Muscle layer of duodenum (tissue), 2 donors: ENCODE measurements at regions not wholly inside any gene's neighbourhood (a gene's known extent, or its start where the extent isn't known, plus 50 kb on each side); places are given as distances from the start of the nearest gene placed in this dataset.
"Not testable (repeated sequence)": the region's sequence is repeated elsewhere in the genome, so short reads cannot be mapped to it uniquely, and the experiment has no call there.

Experiments
- H3K27ac ChIP-seq: one replicate; pipeline ENCODE4 v1.7.0; 2013; ENCODE audit warnings: mild to moderate bottlenecking, low read length
- H3K27me3 ChIP-seq: one replicate; pipeline ENCODE4 v1.7.0; 2013; ENCODE audit warnings: low read depth, mild to moderate bottlenecking, control low read depth, low read length
- H3K36me3 ChIP-seq, 2 donors: one replicate each; pipeline ENCODE4 v1.7.0; 2013; ENCODE audit warnings: low read length in 2 of 2, control low read depth in 1 of 2, mild to moderate bottlenecking in 1 of 2; ENCODE audit not compliant: insufficient read depth in 2 of 2, control insufficient read depth in 1 of 2
- H3K4me1 ChIP-seq, 2 donors: one replicate each; pipeline ENCODE4 v1.7.0; 2013; ENCODE audit warnings: low read length in 2 of 2, mild to moderate bottlenecking in 2 of 2, control low read depth in 1 of 2, moderate library complexity in 1 of 2; ENCODE audit not compliant: insufficient read depth in 2 of 2, control insufficient read depth in 1 of 2
- H3K4me3 ChIP-seq, 2 donors: one replicate each; pipeline ENCODE4 v1.7.0; 2013; ENCODE audit warnings: low read length in 2 of 2, low read depth in 1 of 2, mild to moderate bottlenecking in 1 of 2
- H3K9me3 ChIP-seq, 2 donors: one replicate each; pipeline ENCODE4 v1.7.0; 2013; ENCODE audit warnings: low read length in 2 of 2, control low read depth in 1 of 2, mild to moderate bottlenecking in 1 of 2; ENCODE audit not compliant: control insufficient read depth in 1 of 2
- donor health status: healthy.

- Histone ChIP-seq H3K27me3 (no peaks in the 10 kb centered on the region), H3K27ac (no peak overlapping the region), H3K36me3 (no peaks in the 10 kb centered on the region), H3K9me3 (no peaks in the 10 kb centered on the region), H3K4me3 (no peak overlapping the region), H3K4me1 (no peaks in the 10 kb centered on the region)
These were observed 295.9 kb upstream of the TNC start for GRCh38 chr9:115413766-115414382.

GRCh38 chr9:115414561-115414960 lies 296.6 kb upstream of the TNC start:
- Histone ChIP-seq H3K4me1 (no peaks in the 10 kb centered on the region), H3K27ac (no peak overlapping the region), H3K4me3 (no peak overlapping the region), H3K9me3 (no peaks in the 10 kb centered on the region), H3K36me3 (no peaks in the 10 kb centered on the region), H3K27me3 (no peaks in the 10 kb centered on the region)

DNA sequence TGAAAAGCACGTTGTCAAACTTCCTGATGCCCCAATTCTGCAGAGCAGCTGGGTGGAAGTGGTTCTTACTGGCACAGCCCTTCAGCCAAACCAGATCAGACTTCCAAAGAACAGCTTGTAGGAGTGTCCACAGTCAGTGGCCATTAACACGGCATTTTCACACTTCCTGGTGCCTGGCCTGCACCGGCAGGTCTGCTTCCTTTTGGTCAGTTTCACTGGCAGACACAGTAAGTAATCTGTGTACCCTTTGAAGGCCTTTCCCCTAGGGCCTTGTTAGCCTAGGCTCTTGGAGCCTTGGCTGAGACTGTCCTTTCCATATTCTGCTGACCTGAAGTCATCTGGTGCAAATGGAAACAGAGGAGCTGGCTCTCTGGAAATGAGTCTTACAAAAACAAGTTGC lies 297.5 kb upstream of the TNC start:
- Histone ChIP-seq H3K36me3 (no peaks in the 10 kb centered on the region), H3K27ac (no peak overlapping the region), H3K9me3 (peaks cover 0 to 2% of the 10 kb centered on the region in 2 donors), H3K4me3 (no peak overlapping the region), H3K4me1 (no peaks in the 10 kb centered on the region), H3K27me3 (no peaks in the 10 kb centered on the region)

DNA sequence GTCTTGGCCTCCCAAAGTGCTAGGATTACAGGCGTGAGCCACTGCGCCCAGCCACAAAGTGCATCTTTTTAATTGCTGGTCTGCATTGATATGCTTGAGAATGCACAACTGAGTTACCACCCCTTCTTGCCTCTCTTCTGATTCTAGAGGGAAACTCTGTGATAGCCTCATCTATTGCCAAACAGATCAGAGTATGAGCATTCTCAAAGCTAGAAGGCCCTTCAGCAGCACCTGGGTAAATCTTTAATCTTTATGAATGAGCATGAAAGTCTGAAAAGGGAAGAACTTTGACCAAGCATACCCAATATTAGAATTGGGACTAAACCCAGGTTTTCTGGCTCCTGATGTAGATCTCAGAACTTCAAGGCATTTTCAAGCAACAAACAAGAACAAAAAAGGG lies 298.3 kb upstream of the TNC start:
- H3K27ac ChIP-seq: no peak overlapping the region
- no peaks in the 10 kb centered on the region for H3K27me3 ChIP-seq
- H3K36me3 ChIP-seq: no peaks in the 10 kb centered on the region
- H3K9me3 ChIP-seq: peaks cover 4 to 6% of the 10 kb centered on the region in 2 donors
- no peaks in the 10 kb centered on the region for H3K4me1 ChIP-seq
- no peak overlapping the region for H3K4me3 ChIP-seq

- not testable (repeated sequence) for H3K9me3 ChIP-seq, H3K4me3 ChIP-seq, H3K36me3 ChIP-seq, H3K4me1 ChIP-seq, H3K27me3 ChIP-seq, H3K27ac ChIP-seq
These were observed 300.2 kb upstream of the TNC start for GRCh38 chr9:115418181-115418580.

DNA sequence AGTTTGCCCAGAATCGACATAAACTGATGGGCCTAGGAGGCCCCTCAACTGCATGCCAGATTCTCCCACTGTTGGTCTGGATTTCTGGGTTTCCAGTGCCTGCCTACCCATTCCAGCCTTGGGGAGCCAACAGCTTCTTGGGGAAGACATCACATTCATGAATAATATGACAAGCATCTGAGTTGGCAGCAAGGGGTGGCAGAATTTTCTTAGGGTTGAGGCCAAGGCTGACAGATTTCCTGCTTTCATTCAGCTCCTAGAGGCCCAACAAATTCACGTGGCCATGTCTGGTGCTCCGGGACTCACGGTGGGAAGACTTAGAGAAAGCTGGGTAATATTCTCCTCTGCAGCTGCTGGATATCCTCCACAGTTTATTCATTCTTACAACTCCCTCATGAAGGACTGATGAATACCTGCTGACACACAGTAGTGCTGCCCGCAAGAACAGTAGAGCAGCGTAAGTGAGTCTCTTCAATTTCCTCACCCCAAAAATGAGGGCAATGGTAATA lies 305.0 kb upstream of the TNC start:
- no peak overlapping the region for H3K27ac ChIP-seq
- H3K4me3 ChIP-seq: no peak overlapping the region
- no peaks in the 10 kb centered on the region for H3K4me1 ChIP-seq
- H3K27me3 ChIP-seq: no peaks in the 10 kb centered on the region
- H3K36me3 ChIP-seq: no peaks in the 10 kb centered on the region
- H3K9me3 ChIP-seq: peaks cover 4 to 10% of the 10 kb centered on the region in 2 donors

GRCh38 chr9:115423646-115424045 lies 305.7 kb upstream of the TNC start:
- Histone ChIP-seq H3K27ac (no peak overlapping the region), H3K27me3 (no peaks in the 10 kb centered on the region), H3K4me1 (no peaks in the 10 kb centered on the region), H3K9me3 (peaks cover 4 to 10% of the 10 kb centered on the region in 2 donors), H3K36me3 (no peaks in the 10 kb centered on the region), H3K4me3 (no peak overlapping the region)

GRCh38 chr9:115425601-115426000 lies 307.6 kb upstream of the TNC start:
- Histone ChIP-seq H3K27me3 (no peaks in the 10 kb centered on the region), H3K4me1 (no peaks in the 10 kb centered on the region), H3K4me3 (no peak overlapping the region), H3K36me3 (no peaks in the 10 kb centered on the region), H3K27ac (no peak overlapping the region), H3K9me3 (peaks cover 2 to 7% of the 10 kb centered on the region in 2 donors)

- no peak overlapping the region for H3K27ac ChIP-seq
- H3K36me3 ChIP-seq: no peaks in the 10 kb centered on the region
- no peak overlapping the region for H3K4me3 ChIP-seq
- no peaks in the 10 kb centered on the region for H3K9me3 ChIP-seq
- H3K27me3 ChIP-seq: no peaks in the 10 kb centered on the region
- H3K4me1 ChIP-seq: no peaks in the 10 kb centered on the region
These were observed 319.5 kb upstream of the TNC start for GRCh38 chr9:115437418-115437817.

- H3K36me3 ChIP-seq: no peaks in the 10 kb centered on the region
- no peaks in the 10 kb centered on the region for H3K27me3 ChIP-seq
- H3K9me3 ChIP-seq: no peaks in the 10 kb centered on the region
- H3K4me3 ChIP-seq: no peak overlapping the region
- no peak overlapping the region for H3K27ac ChIP-seq
- H3K4me1 ChIP-seq: peaks cover 0 to 3% of the 10 kb centered on the region in 2 donors
These were observed 321.7 kb upstream of the TNC start for GRCh38 chr9:115439641-115440040.

DNA sequence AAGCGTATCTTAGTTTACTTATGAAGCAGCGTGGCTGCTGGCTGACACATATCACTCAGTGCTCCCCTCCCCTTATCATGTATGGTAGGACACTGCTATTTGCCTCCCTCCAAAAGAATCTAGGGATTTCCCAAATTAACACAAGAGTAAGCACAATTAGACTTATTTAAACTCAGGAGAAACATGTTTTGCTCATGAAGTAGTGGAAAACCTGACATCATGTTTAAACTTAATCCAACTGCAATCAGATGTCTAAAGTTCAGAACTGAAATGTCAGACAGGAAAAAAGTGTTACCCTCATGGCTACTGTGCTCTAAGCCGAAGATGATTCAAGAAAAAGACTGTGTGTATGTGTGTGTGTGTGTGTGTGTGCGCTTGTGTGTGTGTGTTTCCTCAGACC lies 324.1 kb upstream of the TNC start:
- Histone ChIP-seq H3K27ac (peak overlapping the region; percentile 10), H3K4me3 (no peak overlapping the region), H3K36me3 (no peaks in the 10 kb centered on the region), H3K9me3 (no peaks in the 10 kb centered on the region), H3K27me3 (no peaks in the 10 kb centered on the region), H3K4me1 (peaks cover 0 to 3% of the 10 kb centered on the region in 2 donors)

GRCh38 chr9:115443890-115444289 lies 325.9 kb upstream of the TNC start:
- no peak overlapping the region for H3K4me3 ChIP-seq

More at GRCh38 chr9:115443890-115444289, 325.9 kb upstream of the TNC start:
- H3K27ac ChIP-seq: no peak overlapping the region
- H3K9me3 ChIP-seq: no peaks in the 10 kb centered on the region
- no peaks in the 10 kb centered on the region for H3K27me3 ChIP-seq
- H3K36me3 ChIP-seq: no peaks in the 10 kb centered on the region
- peaks cover 0 to 3% of the 10 kb centered on the region in 2 donors for H3K4me1 ChIP-seq
